ENCODE measurements at regions not wholly inside any gene's neighbourhood (a gene's known extent, or its start where the extent isn't known, plus 50 kb on each side); places are given as distances from the start of the nearest gene placed in this dataset.

GRCh38 chr2:128690869-128691268 lies 372.2 kb upstream of the HS6ST1 start:
- H3K9me3 ChIP-seq (ENCODE audit: control insufficient read depth, insufficient read depth, low read length): no peaks in the 10 kb centered on the region
- no peak for TF ChIP-seq CTCF (IDR thresholded peaks at IDR 0.05; ENCODE audit: low read depth, low read length)
- no peak overlapping the region for H3K4me3 ChIP-seq (ENCODE audit: low read depth, low read length)
- ChIA-PET CTCF (no interaction called here), POLR2A (no interaction called here)
- no peak overlapping the region for H3K27ac ChIP-seq (ENCODE audit: low read depth, low read length)
- no peak for DNase-seq (ENCODE audit: low read depth, low spot score)
- H3K27me3 ChIP-seq (ENCODE audit: control insufficient read depth, insufficient read depth, low read length): peaks cover 34% of the 10 kb centered on the region

GRCh38 chr2:128691526-128691925 lies 372.9 kb upstream of the HS6ST1 start:
- H3K27ac ChIP-seq (ENCODE audit: low read depth, low read length): no peak overlapping the region
- H3K4me3 ChIP-seq (ENCODE audit: low read depth, low read length): no peak overlapping the region
- ChIA-PET CTCF (no interaction called here), POLR2A (no interaction called here)
- H3K27me3 ChIP-seq (ENCODE audit: control insufficient read depth, insufficient read depth, low read length): peaks cover 37% of the 10 kb centered on the region
- H3K9me3 ChIP-seq (ENCODE audit: control insufficient read depth, insufficient read depth, low read length): no peaks in the 10 kb centered on the region
- TF ChIP-seq CTCF (IDR thresholded peaks at IDR 0.05; ENCODE audit: low read depth, low read length): no peak
- no peak for DNase-seq (ENCODE audit: low read depth, low spot score)

GRCh38 chr2:128692895-128693742 lies 374.5 kb upstream of the HS6ST1 start:
- Histone ChIP-seq H3K4me3 (ENCODE audit: low read depth, low read length) (no peak overlapping the region), H3K27ac (ENCODE audit: low read depth, low read length) (no peak overlapping the region), H3K27me3 (ENCODE audit: control insufficient read depth, insufficient read depth, low read length) (peaks cover 39% of the 10 kb centered on the region), H3K9me3 (ENCODE audit: control insufficient read depth, insufficient read depth, low read length) (no peaks in the 10 kb centered on the region)
- TF ChIP-seq CTCF (IDR thresholded peaks at IDR 0.05; ENCODE audit: low read depth, low read length): no peak
- no peak for DNase-seq (ENCODE audit: low read depth, low spot score)
- CTCF ChIA-PET: no interaction called here
- POLR2A ChIA-PET: no interaction called here

GRCh38 chr2:128693743-128694029 lies 375.0 kb upstream of the HS6ST1 start:
- TF ChIP-seq CTCF (IDR thresholded peaks at IDR 0.05; ENCODE audit: low read depth, low read length): no peak
- H3K4me3 ChIP-seq (ENCODE audit: low read depth, low read length): no peak overlapping the region
- no peak overlapping the region for H3K27ac ChIP-seq (ENCODE audit: low read depth, low read length)
- peaks cover 39% of the 10 kb centered on the region for H3K27me3 ChIP-seq (ENCODE audit: control insufficient read depth, insufficient read depth, low read length)
- CTCF ChIA-PET: no interaction called here
- no peaks in the 10 kb centered on the region for H3K9me3 ChIP-seq (ENCODE audit: control insufficient read depth, insufficient read depth, low read length)
- DNase-seq (ENCODE audit: low read depth, low spot score): no peak
- POLR2A ChIA-PET: no interaction called here

GRCh38 chr2:128695646-128696220 lies 377.1 kb upstream of the HS6ST1 start:
- Histone ChIP-seq H3K9me3 (ENCODE audit: control insufficient read depth, insufficient read depth, low read length) (no peaks in the 10 kb centered on the region), H3K4me3 (ENCODE audit: low read depth, low read length) (no peak overlapping the region), H3K27ac (ENCODE audit: low read depth, low read length) (no peak overlapping the region), H3K27me3 (ENCODE audit: control insufficient read depth, insufficient read depth, low read length) (peaks cover 32% of the 10 kb centered on the region)
- no peak for DNase-seq (ENCODE audit: low read depth, low spot score)
- POLR2A ChIA-PET: no interaction called here
- CTCF ChIA-PET: no interaction called here
- TF ChIP-seq CTCF (IDR thresholded peaks at IDR 0.05; ENCODE audit: low read depth, low read length): no peak

Measured in AG04450 (cell line).